ENCODE measurements at regions not wholly inside any gene's neighbourhood (a gene's known extent, or its start where the extent isn't known, plus 50 kb on each side); places are given as distances from the start of the nearest gene placed in this dataset.
"Not testable (repeated sequence)": the region's sequence is repeated elsewhere in the genome, so short reads cannot be mapped to it uniquely, and the experiment has no call there.

- Histone ChIP-seq H3K27ac (no peak overlapping the region), H3K27me3 (no peaks in the 10 kb centered on the region), H3K4me3 (no peak overlapping the region), H3K36me3 (no peaks in the 10 kb centered on the region), H3K4me1 (no peaks in the 10 kb centered on the region), H3K9me3 (peaks cover 0 to 3% (median 0%) of the 10 kb centered on the region in 3 donors)
- no peak for DNase-seq
- TF ChIP-seq, protein P1, sequence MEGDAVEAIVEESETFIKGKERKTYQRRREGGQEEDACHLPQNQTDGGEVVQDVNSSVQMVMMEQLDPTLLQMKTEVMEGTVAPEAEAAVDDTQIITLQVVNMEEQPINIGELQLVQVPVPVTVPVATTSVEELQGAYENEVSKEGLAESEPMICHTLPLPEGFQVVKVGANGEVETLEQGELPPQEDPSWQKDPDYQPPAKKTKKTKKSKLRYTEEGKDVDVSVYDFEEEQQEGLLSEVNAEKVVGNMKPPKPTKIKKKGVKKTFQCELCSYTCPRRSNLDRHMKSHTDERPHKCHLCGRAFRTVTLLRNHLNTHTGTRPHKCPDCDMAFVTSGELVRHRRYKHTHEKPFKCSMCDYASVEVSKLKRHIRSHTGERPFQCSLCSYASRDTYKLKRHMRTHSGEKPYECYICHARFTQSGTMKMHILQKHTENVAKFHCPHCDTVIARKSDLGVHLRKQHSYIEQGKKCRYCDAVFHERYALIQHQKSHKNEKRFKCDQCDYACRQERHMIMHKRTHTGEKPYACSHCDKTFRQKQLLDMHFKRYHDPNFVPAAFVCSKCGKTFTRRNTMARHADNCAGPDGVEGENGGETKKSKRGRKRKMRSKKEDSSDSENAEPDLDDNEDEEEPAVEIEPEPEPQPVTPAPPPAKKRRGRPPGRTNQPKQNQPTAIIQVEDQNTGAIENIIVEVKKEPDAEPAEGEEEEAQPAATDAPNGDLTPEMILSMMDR (IDR thresholded peaks at IDR 0.05), result no peak
- intact Hi-C loops (cut with DNase I; ENCODE audit: low total_unique reads), result no loop called here
Observed at GRCh38 chr10:93225938-93226337, 152.2 kb downstream of the CYP26A1 start.

GRCh38 chr10:93226619-93227018, 152.9 kb downstream of the CYP26A1 start:
- intact Hi-C loops (cut with DNase I; ENCODE audit: low total_unique reads), result no loop called here
- Histone ChIP-seq H3K27me3 (no peaks in the 10 kb centered on the region), H3K4me1 (no peaks in the 10 kb centered on the region), H3K4me3 (no peak overlapping the region), H3K27ac (no peak overlapping the region), H3K9me3 (peaks cover 0 to 3% (median 0%) of the 10 kb centered on the region in 3 donors), H3K36me3 (no peaks in the 10 kb centered on the region)
- DNase-seq, result no peak
- TF ChIP-seq, protein P1 (IDR thresholded peaks at IDR 0.05), result no peak

DNA sequence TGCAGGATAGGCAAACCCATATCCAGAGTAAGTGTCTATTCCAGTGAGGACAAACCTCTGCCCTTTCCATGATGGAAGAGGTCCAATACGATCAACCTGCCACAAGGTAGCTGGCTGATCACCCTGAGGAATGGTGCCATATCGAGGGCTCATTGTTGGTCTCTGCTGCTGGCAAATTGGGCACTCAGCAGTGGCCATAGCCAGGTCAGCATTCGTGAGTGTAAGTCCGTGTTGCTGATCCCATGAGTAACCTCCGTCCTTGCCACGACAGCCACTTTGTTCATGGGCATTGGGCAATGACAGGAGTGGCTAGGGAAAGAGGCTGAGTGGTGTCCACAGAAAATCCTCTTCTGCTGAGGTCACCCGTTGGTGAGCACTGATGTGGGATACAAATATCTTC, 156.9 kb downstream of the CYP26A1 start:
- H3K36me3 ChIP-seq, H3K27ac ChIP-seq, H3K4me3 ChIP-seq, H3K27me3 ChIP-seq, H3K9me3 ChIP-seq, H3K4me1 ChIP-seq, DNase-seq: not testable (repeated sequence)
- intact Hi-C loops (cut with DNase I; ENCODE audit: low total_unique reads), result loop anchor here (5.0 kb wide), 1 partner anchor 48 kb away; no protein-coding TSS in a partner anchor

DNA sequence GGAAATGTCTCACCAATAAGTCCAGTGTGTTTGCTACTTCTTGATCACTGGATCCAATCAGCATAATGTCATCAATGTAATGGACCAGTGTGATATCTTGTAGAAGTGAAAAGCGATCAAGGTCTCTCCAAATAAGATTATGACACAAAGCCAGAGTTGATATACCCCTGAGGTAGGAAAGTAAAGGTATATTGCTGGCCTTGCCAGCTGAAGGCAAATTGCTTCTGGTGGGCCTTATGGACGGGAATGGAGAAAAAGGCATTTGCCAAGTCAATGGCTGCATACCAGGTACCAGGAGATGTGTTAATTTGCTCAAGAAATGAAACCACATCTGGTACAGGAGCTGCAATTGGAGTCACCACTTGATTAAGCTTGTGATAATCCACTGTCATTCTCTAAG, 158.5 kb downstream of the CYP26A1 start:
- not testable (repeated sequence) for H3K36me3 ChIP-seq, H3K4me3 ChIP-seq, H3K9me3 ChIP-seq, DNase-seq, H3K27me3 ChIP-seq, H3K27ac ChIP-seq
- intact Hi-C loops (cut with DNase I; ENCODE audit: low total_unique reads), result loop anchor here (5.0 kb wide), 1 partner anchor 50 kb away; no protein-coding TSS in a partner anchor
- H3K4me1 ChIP-seq, result peaks cover 0 to 20% (median 8%) of the 10 kb centered on the region in 4 donors

DNA sequence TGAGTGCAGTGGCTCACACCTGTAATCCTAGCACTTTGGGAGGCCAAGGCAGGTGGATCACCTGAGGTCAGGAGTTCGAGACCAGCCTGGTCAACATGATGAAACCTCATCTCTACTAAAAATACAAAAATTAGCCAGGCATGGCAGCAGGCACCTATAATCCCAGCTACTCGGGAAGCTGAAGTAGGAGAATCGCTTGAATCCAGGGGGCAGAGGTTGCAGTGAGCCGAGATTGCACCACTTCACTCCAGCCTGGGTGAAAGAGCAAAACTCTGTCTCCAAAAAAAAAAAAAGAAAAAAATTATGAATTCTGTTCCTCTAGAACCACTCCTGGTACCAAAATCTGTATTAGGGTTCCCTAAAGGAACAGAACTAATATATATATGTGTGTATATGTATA, 161.2 kb downstream of the CYP26A1 start:
- DNase-seq, H3K27me3 ChIP-seq, H3K36me3 ChIP-seq, H3K4me3 ChIP-seq, H3K9me3 ChIP-seq, H3K27ac ChIP-seq: not testable (repeated sequence)
- intact Hi-C loops (cut with DNase I; ENCODE audit: low total_unique reads), result loop anchor here (5.0 kb wide), 1 partner anchor 53 kb away; no protein-coding TSS in a partner anchor
- H3K4me1 ChIP-seq, result peaks cover 0 to 37% (median 12%) of the 10 kb centered on the region in 4 donors

DNA sequence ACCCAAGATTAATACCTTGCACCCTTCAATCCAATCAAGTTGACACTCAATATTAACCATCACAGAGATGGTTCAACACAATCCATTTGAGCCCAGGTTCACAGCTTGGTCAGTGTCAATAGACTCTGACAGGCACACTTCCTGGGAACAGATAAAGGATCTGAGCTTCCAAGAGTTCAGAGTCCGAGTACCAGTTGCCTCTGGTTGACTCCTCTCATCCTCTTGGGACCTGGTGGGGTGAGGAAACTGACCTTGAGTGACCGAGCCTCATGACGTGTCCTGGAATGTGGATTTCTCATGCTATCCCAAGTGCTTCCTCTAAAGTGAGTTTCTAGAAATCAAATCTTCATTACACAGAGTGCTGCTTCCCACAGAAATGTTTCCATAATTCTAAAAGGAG, 162.0 kb downstream of the CYP26A1 start:
- DNase-seq, result no peak
- Histone ChIP-seq H3K36me3 (no peaks in the 10 kb centered on the region), H3K27me3 (no peaks in the 10 kb centered on the region), H3K4me1 (peaks cover 0 to 37% (median 12%) of the 10 kb centered on the region in 4 donors), H3K27ac (no peak overlapping the region), H3K4me3 (no peak overlapping the region), H3K9me3 (no peaks in the 10 kb centered on the region)
- intact Hi-C loops (cut with DNase I; ENCODE audit: low total_unique reads), result no loop called here
- TF ChIP-seq, protein P1 (IDR thresholded peaks at IDR 0.05), result no peak

- no peak for DNase-seq
- H3K4me1 ChIP-seq, result peaks cover 0 to 37% (median 12%) of the 10 kb centered on the region in 4 donors
- H3K4me3 ChIP-seq, result no peak overlapping the region
- TF ChIP-seq, protein P1 (IDR thresholded peaks at IDR 0.05), result no peak
- no peaks in the 10 kb centered on the region for H3K27me3 ChIP-seq
- no peak overlapping the region for H3K27ac ChIP-seq
- no peaks in the 10 kb centered on the region for H3K9me3 ChIP-seq
- intact Hi-C loops (cut with DNase I; ENCODE audit: low total_unique reads), result no loop called here
- no peaks in the 10 kb centered on the region for H3K36me3 ChIP-seq
Observed at GRCh38 chr10:93236393-93237040, 162.8 kb downstream of the CYP26A1 start.

Measured in tibial artery (tissue), 4 donors.